IMR-90 (cell line): ENCODE measurements at regions not wholly inside any gene's neighbourhood (a gene's known extent, or its start where the extent isn't known, plus 50 kb on each side); places are given as distances from the start of the nearest gene placed in this dataset.

ENCODE experiments used
- ATAC-seq: fragments of 200-7000 bp; cut with Tn5 transposase; 2 replicates; pipeline ENCODE4 v1.9.1; 2020; ENCODE audit warnings: low read depth, mild to moderate bottlenecking, moderate library complexity
- BruUV-seq: library from RNA; stranded (reverse); fragments of 400-500 nt; replicated peaks from 2 replicates; lab custom pipeline; 2021; lab: Mats Ljungman, UMichigan
- CTCF ChIA-PET: fragments of 300-600 bp; formaldehyde crosslinking; extraction: SDS; loops from one replicate; lab custom pipeline; 2021; ENCODE audit warnings: antibody characterized with exemption; lab: Yijun Ruan, JAX
- POLR2A ChIA-PET: fragments of 300-600 bp; sonication (Branson Sonifier 250); formaldehyde crosslinking; loops from one replicate; lab custom pipeline; 2022; ENCODE audit warnings: antibody characterized with exemption; ENCODE audit not compliant: unreplicated experiment; lab: Charles Lee
- DNase-seq: peaks from one replicate; pipeline ENCODE4 v3.0.0; 2013
- H2AFZ ChIP-seq: replicated peaks from 2 replicates; pipeline ENCODE3; 2013; ENCODE audit warnings: low read length, mild to moderate bottlenecking; ENCODE audit not compliant: poor library complexity
- H2AK5ac ChIP-seq: 2 replicates; pipeline ENCODE4 v1.6.1; 2013; ENCODE audit warnings: low read depth, low read length, inconsistent platforms
- H2AK9ac ChIP-seq: replicated peaks from 2 replicates; pipeline ENCODE3; 2013; ENCODE audit warnings: mild to moderate bottlenecking, low read depth, low read length, moderate library complexity; ENCODE audit not compliant: poor library complexity
- H2BK120ac ChIP-seq: 2 replicates; pipeline ENCODE4 v1.6.1; 2013; ENCODE audit warnings: low read depth, low read length, inconsistent platforms
- H2BK15ac ChIP-seq: 3 replicates; pipeline ENCODE4 v1.6.1; 2013; ENCODE audit warnings: low read depth, low read length, inconsistent platforms
- H2BK20ac ChIP-seq: 2 replicates; pipeline ENCODE4 v1.6.1; 2013; ENCODE audit warnings: low read depth, mild to moderate bottlenecking, inconsistent platforms, low read length, moderate library complexity
- H2BK5ac ChIP-seq: 2 replicates; pipeline ENCODE4 v1.6.1; 2013; ENCODE audit warnings: mild to moderate bottlenecking, low read depth, low read length, inconsistent platforms; ENCODE audit not compliant: poor library complexity, severe bottlenecking
- H3K14ac ChIP-seq: replicated peaks from 2 replicates; pipeline ENCODE4 v1.6.1; 2013; ENCODE audit warnings: low read depth, low read length, inconsistent platforms
- H3K18ac ChIP-seq: 2 replicates; pipeline ENCODE4 v1.6.1; 2013; ENCODE audit warnings: low read depth, low read length, control low read depth
- H3K23ac ChIP-seq: 2 replicates; pipeline ENCODE4 v1.6.1; 2013; ENCODE audit warnings: low read depth, low read length, inconsistent platforms
- H3K27ac ChIP-seq: 2 replicates; pipeline ENCODE4 v1.5.1; 2013; ENCODE audit warnings: mild to moderate bottlenecking, control low read depth, low read length; ENCODE audit not compliant: insufficient read depth
- H3K27me3 ChIP-seq: 2 replicates; pipeline ENCODE4 v1.6.1; 2013; ENCODE audit warnings: low read length; ENCODE audit not compliant: control insufficient read depth, insufficient read depth
- H3K36me3 ChIP-seq: 2 replicates; pipeline ENCODE4 v1.6.1; 2013; ENCODE audit warnings: low read length, mixed read lengths; ENCODE audit not compliant: control insufficient read depth, insufficient read depth
- H3K4ac ChIP-seq: 2 replicates; pipeline ENCODE4 v1.6.1; 2013; ENCODE audit warnings: low read depth, low read length, inconsistent platforms
- H3K4me1 ChIP-seq: 2 replicates; pipeline ENCODE4 v1.6.1; 2013; ENCODE audit warnings: low read length, mixed read lengths; ENCODE audit not compliant: control insufficient read depth, insufficient read depth
- H3K4me2 ChIP-seq: 2 replicates; pipeline ENCODE4 v1.6.1; 2013; ENCODE audit warnings: low read depth, mild to moderate bottlenecking, control low read depth, low read length, moderate library complexity
- H3K4me3 ChIP-seq: 2 replicates; pipeline ENCODE4 v1.5.1; 2013; ENCODE audit warnings: low read depth, mild to moderate bottlenecking, control low read depth, low read length, moderate library complexity; ENCODE audit not compliant: insufficient read depth
- H3K56ac ChIP-seq: 2 replicates; pipeline ENCODE4 v1.6.1; 2013; ENCODE audit warnings: low read length, inconsistent platforms; ENCODE audit not compliant: insufficient read depth; ENCODE audit errors: extremely low read depth
- H3K79me1 ChIP-seq, 2 experiments: 2 replicates each; pipeline ENCODE4 v1.6.1; 2013; ENCODE audit warnings: low read length in 2 of 2, inconsistent platforms in 1 of 2, low read depth in 1 of 2
- H3K9ac ChIP-seq: 2 replicates; pipeline ENCODE4 v1.6.1; 2013; ENCODE audit warnings: low read depth, low read length, control low read depth
- H3K9me1 ChIP-seq: 2 replicates; pipeline ENCODE4 v1.6.1; 2013; ENCODE audit warnings: low read length, inconsistent platforms; ENCODE audit not compliant: insufficient read depth
- H3K9me3 ChIP-seq: 2 replicates; pipeline ENCODE4 v1.6.1; 2013; ENCODE audit warnings: low read length; ENCODE audit not compliant: control insufficient read depth, insufficient read depth
- H4K20me1 ChIP-seq: 2 replicates; pipeline ENCODE4 v1.6.1; 2013; ENCODE audit warnings: low read length, inconsistent platforms; ENCODE audit not compliant: insufficient read depth
- H4K5ac ChIP-seq: 2 replicates; pipeline ENCODE4 v1.6.1; 2013; ENCODE audit warnings: mild to moderate bottlenecking, low read depth, low read length, control low read depth
- H4K8ac ChIP-seq, 2 experiments: 2 replicates each; pipeline ENCODE4 v1.6.1; 2013; ENCODE audit warnings: low read depth in 2 of 2, low read length in 2 of 2, control low read depth in 1 of 2, inconsistent platforms in 1 of 2
- H4K91ac ChIP-seq: 2 replicates; pipeline ENCODE4 v1.6.1; 2013; ENCODE audit warnings: low read depth, low read length, inconsistent platforms; ENCODE audit not compliant: insufficient read depth
- BHLHE40 ChIP-seq: fragments of 150-350 bp; IDR thresholded peaks from 2 replicates; pipeline ENCODE4 v1.6.1; 2016; ENCODE audit warnings: mild to moderate bottlenecking, low read depth, low read length
- CEBPB ChIP-seq: IDR thresholded peaks from 2 replicates; pipeline ENCODE4 v1.6.1; 2012; ENCODE audit warnings: low read depth, low read length, improper control_type of control experiment
- CHD1 ChIP-seq: IDR thresholded peaks from 2 replicates; pipeline ENCODE4 v1.6.1; 2012; ENCODE audit warnings: low read depth, low read length, improper control_type of control experiment
- CTCF ChIP-seq: conservative IDR thresholded peaks from 2 replicates; pipeline ENCODE4 v1.5.1; 2012; ENCODE audit warnings: mild to moderate bottlenecking, low read depth, low read length, improper control_type of control experiment
- ELK1 ChIP-seq: fragments of 150-350 bp; IDR thresholded peaks from 2 replicates; pipeline ENCODE4 v1.6.1; 2016; ENCODE audit warnings: low read depth, mild to moderate bottlenecking, low read length, moderate library complexity, borderline replicate concordance
- FOS ChIP-seq: fragments of 150-350 bp; IDR thresholded peaks from 2 replicates; pipeline ENCODE4 v1.6.1; 2016; ENCODE audit warnings: low read depth, low read length
- MAFK ChIP-seq: IDR thresholded peaks from 2 replicates; pipeline ENCODE4 v1.6.1; 2012; ENCODE audit warnings: low read depth, low read length, improper control_type of control experiment
- MAZ ChIP-seq: IDR thresholded peaks from 2 replicates; pipeline ENCODE4 v1.6.1; 2012; ENCODE audit warnings: low read depth, mild to moderate bottlenecking, low read length, improper control_type of control experiment, moderate library complexity, borderline replicate concordance
- MXI1 ChIP-seq: IDR thresholded peaks from 2 replicates; pipeline ENCODE4 v1.6.1; 2012; ENCODE audit warnings: low read depth, mild to moderate bottlenecking, low read length, moderate library complexity, borderline replicate concordance
- NFE2L2 ChIP-seq: fragments of 150-350 bp; IDR thresholded peaks from 2 replicates; pipeline ENCODE4 v1.6.1; 2016; ENCODE audit warnings: low read depth, mild to moderate bottlenecking, low read length
- POLR2A ChIP-seq: IDR thresholded peaks from 2 replicates; pipeline ENCODE4 v1.6.1; 2012; ENCODE audit warnings: mild to moderate bottlenecking, low read depth, low read length
- RAD21 ChIP-seq: IDR thresholded peaks from 2 replicates; pipeline ENCODE4 v1.6.1; 2012; ENCODE audit warnings: low read length, improper control_type of control experiment
- RCOR1 ChIP-seq: IDR thresholded peaks from 2 replicates; pipeline ENCODE4 v1.6.1; 2012; ENCODE audit warnings: mild to moderate bottlenecking, low read length, improper control_type of control experiment; ENCODE audit not compliant: insufficient replicate concordance
- RFX5 ChIP-seq: IDR thresholded peaks from 2 replicates; pipeline ENCODE4 v1.8.0; 2012; ENCODE audit warnings: low read depth, mild to moderate bottlenecking, low read length, moderate library complexity
- SMC3 ChIP-seq: fragments of 150-350 bp; IDR thresholded peaks from 2 replicates; pipeline ENCODE4 v1.6.1; 2016; ENCODE audit warnings: low read depth, mild to moderate bottlenecking, antibody characterized with exemption, low read length, moderate library complexity
- USF2 ChIP-seq: fragments of 150-350 bp; IDR thresholded peaks from 2 replicates; pipeline ENCODE4 v1.6.1; 2017; ENCODE audit warnings: mild to moderate bottlenecking, antibody characterized with exemption, low read length, low read depth
- WGBS, 2 experiments: methylation state at CpG; one replicate each; pipeline versions ENCODE4 v1.1.5 to v1.1.7; 2013; ENCODE audit warnings: missing lambda C conversion rate in 2 of 2; ENCODE audit not compliant: insufficient read length in 1 of 2; ENCODE audit errors: extremely low coverage in 2 of 2; 5-methylcytosine and 5-hydroxymethylcytosine counted together
- dilution Hi-C: fragments of 300-500 bp; cut with HindIII; formaldehyde crosslinking; loops from one replicate; pipeline ENCODE4 v1.14.3; 2018; ENCODE audit warnings: low sequenced_read_pairs; ENCODE audit not compliant: unreplicated experiment
- in situ Hi-C: fragments of 300-500 bp; cut with MboI; formaldehyde crosslinking; loops from 3 replicates; pipeline ENCODE4 v1.14.3; 2019; ENCODE audit warnings: low sequenced_read_pairs, inconsistent platforms, mixed read lengths
- intact Hi-C: fragments of 100-400 bp; cut with micrococcal nuclease; formaldehyde crosslinking; loops from 2 replicates; pipeline ENCODE4 v1.10.0; 2022

- Histone ChIP-seq H2BK15ac (no peak overlapping the region), H3K27me3 (peaks cover 5% of the 10 kb centered on the region; the same call in 1 of the 2 replicates), H3K9me3 (no peaks in the 10 kb centered on the region), H3K14ac (no peak overlapping the region), H3K36me3 (no peaks in the 10 kb centered on the region), H2AK5ac (no peak overlapping the region), H3K9me1 (no peaks in the 10 kb centered on the region), H4K5ac (no peak overlapping the region), H2BK5ac (no peak overlapping the region), H3K79me1 (no peaks in the 10 kb centered on the region), H3K4me1 (peaks cover 2% of the 10 kb centered on the region; the same call in 1 of the 2 replicates), H4K20me1 (no peaks in the 10 kb centered on the region), H3K23ac (no peak overlapping the region), H3K9ac (no peak overlapping the region), H4K8ac (no peak overlapping the region), H4K91ac (no peak overlapping the region), H3K56ac (no peak overlapping the region), H3K27ac (no peak overlapping the region), H3K18ac (no peak overlapping the region), H3K4me3 (no peak overlapping the region), H2AK9ac (no peak overlapping the region), H2BK20ac (no peak overlapping the region), H2AFZ (no peak overlapping the region), H3K4me2 (no peak overlapping the region), H3K4ac (no peak overlapping the region), H2BK120ac (no peak overlapping the region)
- WGBS, 2 experiments = no CpG with 5 or more reads among the region's 4 CpGs
- TF ChIP-seq MAZ = no peak
- no peak for TF ChIP-seq ELK1
- no peak for TF ChIP-seq RCOR1
- TF ChIP-seq RFX5 = no peak
- no peak for TF ChIP-seq USF2
- no peak for TF ChIP-seq MXI1
- TF ChIP-seq FOS = no peak
- no peak for TF ChIP-seq RAD21
- TF ChIP-seq MAFK = no peak
- no peak for TF ChIP-seq BHLHE40
- no peak for TF ChIP-seq NFE2L2
- no peak for TF ChIP-seq CHD1
- no peak for TF ChIP-seq POLR2A
- TF ChIP-seq CTCF = no peak
- TF ChIP-seq SMC3 = no peak
- no peak for TF ChIP-seq CEBPB
- ATAC-seq (no peak), DNase-seq (no peak)
- BruUV-seq = no TSS peak
- intact Hi-C loops = no loop called here
- POLR2A ChIA-PET = no interaction called here
- dilution Hi-C loops = no loop called here
- CTCF ChIA-PET = no interaction called here
- in situ Hi-C loops = no loop called here
These were observed 437.6 kb upstream of the KLF12 start for GRCh38 chr13:74571811-74572210.
